HG02678 (cell line): ENCODE measurements at regions not wholly inside any gene's neighbourhood (a gene's known extent, or its start where the extent isn't known, plus 50 kb on each side); places are given as distances from the start of the nearest gene placed in this dataset.

ENCODE experiments used
- ATAC-seq: cut with Tn5 transposase; IDR thresholded peaks from one replicate; pipeline ENCODE4 v1.9.1; 2021; ENCODE audit warnings: mild to moderate bottlenecking, moderate library complexity; ENCODE audit not compliant: unreplicated experiment

DNA sequence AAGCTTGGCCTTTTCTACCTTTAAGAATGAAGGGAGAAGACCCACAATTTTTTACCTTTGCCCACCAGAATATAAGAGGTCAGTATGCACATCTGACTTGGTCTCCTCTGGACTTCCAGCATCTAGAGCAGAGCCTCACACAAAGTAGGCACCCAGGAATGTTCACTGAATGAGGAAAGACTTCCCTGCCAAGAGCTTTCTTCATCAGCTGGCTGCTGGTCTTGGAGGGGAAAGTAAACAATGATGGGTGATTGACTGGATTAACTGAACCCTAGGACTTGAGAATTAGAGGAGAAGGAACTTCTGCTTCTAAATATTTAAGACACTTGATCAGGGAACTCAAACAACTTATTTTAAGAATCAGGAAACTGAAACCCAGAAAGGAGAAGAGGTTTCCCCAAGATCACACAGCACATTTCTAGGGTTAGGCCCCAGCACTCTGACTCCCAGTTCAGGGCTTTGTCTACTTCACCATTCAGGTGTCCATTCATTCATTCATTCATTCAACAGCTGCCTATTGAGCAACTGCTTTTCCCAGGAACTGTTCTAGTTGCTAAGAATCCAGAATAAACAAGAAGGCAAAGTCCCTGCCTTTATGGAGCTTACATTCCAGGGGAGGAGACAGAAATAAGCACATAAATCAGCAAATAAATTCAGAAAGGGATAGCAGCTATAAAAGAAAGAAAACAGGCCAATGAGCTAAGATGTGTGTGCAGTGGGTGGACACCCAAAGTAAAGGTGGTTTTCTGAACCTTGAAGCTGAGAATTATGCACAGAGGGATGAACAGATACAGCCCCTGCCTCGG is 216.9 kb upstream of the LRFN2 start:
- ATAC-seq: no peak

DNA sequence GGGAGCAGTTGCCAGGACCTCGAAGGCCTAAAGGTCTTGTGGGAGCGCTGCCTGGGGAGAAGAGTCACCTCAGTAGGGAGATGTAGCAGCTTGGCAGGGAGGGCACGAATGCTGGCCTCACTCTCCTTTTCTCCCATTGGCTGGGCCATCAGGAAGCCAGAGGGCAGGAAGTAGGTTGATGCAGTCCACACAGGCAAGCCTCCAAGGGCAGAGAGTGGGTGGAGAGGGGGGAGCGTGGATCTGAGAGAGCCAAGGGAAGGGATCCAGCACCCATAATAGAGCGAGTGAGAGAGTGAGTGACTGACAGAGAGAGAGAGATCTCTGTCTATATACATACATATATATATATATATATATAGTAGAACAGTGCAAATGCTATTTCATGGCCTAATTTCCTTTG is 215.3 kb upstream of the LRFN2 start:
- no peak for ATAC-seq

GRCh38 chr6:40799296-40800140 is 212.4 kb upstream of the LRFN2 start:
- no peak for ATAC-seq

DNA sequence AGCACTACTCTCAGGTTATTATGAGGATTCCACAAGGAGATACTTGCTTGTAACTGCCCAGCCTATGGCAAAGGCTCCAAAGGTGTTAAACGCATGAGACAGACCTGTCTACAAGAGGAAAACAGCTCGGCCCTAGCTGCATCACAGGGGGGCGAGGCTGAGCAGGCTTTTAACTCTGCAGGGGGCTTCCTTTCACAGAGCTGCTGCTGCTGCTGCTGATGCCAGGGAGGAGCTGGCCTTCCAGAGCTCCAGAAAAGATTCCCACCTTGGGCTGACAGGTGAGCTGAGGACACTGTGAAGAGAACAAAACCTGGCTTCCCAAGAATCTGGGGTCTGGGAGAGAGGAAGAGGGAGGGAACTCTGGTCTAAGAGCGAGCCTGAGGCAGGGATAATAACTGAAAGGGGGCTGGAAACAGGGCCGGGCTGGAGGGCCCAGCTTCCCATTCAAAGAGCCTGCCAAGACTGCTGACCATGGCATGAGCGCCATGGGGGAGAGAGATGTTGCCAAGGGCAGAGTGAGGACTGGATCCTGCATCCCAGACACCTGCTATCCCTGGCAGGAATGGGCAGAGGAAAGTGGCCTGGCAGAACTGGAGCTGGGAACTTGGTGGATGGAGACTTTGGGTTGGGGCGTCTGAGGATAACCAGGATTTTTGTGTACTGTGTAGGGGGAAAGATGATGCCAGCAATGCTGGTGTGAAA is 211.1 kb upstream of the LRFN2 start:
- ATAC-seq: no peak

DNA sequence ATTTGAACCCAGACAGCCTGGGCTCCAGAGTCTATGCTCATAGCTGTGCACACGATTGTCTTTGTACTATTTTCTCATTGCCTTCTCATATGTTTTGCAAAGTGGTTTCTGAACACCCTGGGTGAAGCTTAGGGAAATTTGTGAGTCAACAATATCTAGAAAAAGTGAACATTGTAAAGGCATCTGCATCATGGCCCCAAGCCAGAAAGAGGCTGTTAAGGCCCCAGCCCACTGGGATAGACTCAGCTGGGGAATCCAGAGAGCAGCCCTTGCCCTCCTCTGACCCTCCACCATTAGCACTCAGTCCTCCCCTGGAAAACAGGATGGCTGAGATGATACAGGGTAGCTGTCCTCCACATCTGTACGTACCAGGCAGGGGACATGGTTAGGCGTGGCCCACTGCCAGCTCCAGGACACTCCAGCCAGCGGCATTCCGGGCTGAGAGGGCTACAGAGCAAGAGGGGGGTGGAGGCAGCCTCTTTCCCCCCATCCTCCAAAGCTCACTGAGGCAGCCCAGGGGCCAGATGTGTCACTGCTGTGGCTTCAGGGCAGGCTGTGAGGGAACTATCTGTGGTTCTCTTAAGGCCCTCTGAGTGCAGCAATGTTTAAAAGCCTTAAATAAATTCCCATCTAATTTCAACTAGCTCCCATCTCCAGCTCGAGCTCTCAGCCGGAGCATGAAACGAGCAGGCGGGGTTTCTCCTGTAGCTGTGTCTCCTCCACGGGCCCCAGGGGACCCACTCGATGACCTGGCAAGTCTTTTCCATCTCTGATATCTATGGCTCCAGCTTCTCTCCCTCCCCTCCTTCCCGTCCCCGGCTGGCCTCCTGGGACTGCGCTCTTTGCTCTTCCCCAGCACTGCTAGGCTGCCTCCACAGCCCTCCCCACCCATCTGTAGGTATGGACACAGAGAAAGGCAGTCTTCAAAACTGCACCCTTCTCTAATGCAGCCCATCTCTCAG is 209.4 kb upstream of the LRFN2 start:
- no peak for ATAC-seq

DNA sequence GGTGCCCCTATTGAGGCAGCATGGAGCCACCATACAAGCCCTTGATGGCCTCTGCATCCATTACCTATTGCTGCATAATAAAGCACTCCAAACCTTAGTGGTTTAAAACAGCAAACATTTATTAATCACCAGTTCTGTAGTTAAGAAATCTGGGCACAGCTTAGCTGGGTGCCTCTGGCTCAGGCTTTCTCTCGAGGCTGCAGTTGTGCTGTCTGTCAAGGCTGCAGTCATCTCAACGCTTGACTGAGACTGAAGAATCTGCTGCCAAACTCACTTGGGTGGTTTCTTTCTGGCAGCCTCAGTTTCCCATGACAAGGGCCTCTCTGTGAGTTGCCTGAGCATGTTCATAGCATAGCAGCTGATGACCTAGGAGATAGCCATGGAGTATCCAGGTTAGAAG is 207.4 kb upstream of the LRFN2 start:
- no peak for ATAC-seq

DNA sequence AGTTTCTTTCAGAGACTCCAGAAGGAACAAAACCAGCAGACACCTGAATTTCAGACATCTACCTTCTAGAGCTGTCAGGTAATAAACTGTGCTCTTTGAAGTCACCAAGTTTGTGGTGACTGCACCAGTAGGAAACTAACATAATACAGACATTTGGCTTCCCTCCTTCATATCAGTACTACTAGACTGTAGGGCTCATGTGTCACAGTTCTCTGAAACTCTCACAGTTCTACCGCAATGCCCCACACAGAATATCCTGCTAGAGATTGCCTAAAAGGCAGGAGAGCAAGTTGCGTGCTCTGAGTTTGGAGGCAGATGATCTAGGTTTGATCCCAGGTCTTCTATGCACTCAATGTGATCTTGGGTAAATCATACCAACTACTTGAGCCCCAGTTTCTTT is 205.0 kb upstream of the LRFN2 start:
- ATAC-seq: no peak

DNA sequence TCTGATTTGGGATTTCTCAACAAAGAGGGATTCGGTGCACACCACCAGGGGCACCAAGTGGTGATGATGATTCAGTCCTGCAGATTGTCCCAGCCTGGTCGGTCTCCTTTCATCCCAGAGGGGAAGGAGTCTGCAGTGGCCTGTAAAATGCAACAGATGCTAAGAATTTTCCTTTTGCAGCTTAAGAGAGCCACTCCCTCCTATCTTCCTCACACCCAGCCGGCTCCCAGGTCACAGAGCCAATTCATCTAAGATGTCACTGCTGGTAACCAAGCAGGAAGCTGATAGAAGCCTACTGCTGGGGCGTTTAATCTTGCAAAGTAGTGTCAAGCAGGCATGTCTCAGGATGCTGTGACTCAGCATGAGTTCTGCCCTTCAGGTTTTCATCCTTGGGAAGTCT is 203.8 kb upstream of the LRFN2 start:
- no peak for ATAC-seq

DNA sequence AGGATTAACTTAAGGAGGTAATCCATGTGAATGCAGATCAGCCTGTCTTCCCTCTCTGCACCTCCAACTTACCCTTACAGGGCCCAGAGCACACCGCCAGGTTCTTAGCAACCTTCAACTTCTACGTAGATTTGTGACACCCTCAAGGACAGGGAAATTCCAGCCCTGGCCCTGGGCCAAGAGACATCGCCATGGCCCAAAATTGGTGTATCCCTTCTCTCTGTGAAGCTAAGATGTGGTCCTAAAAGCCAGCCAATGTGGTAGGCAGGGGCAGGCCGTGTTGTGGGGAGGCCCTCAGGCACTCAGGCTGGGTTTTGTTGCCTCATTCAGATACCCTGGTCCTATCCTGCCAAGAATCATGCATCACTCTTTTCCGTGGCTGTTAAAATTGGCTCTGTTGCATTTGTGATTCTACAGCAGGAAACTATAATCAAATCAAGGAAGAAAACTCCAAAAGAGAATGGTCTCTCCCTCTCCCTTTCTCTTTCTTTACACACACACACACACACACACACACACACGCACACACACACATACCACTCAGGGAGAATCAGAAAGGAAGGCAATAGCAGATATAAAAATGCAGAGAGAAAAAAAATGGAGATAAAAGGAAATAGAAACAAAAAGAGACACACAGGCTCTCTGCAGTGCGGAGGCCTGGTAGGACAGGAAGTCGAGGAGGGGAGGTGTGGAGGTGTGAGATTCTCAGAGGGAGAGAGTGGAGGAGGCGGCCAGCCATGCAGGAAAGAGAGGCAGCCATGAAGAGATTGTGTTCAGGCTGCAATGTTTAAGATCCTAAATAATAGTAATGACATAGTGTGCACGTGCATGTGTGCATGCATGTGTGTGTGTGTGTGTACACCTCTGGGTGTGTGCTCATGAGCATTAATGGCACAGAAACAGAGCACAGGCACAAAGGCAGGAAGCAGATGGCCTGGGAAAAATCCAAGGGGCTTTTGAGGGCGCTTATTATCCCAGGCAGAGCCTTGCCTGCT is 201.8 kb upstream of the LRFN2 start:
- no peak for ATAC-seq

- ATAC-seq: no peak
These were observed 195.2 kb upstream of the LRFN2 start for GRCh38 chr6:40782355-40782754.

DNA sequence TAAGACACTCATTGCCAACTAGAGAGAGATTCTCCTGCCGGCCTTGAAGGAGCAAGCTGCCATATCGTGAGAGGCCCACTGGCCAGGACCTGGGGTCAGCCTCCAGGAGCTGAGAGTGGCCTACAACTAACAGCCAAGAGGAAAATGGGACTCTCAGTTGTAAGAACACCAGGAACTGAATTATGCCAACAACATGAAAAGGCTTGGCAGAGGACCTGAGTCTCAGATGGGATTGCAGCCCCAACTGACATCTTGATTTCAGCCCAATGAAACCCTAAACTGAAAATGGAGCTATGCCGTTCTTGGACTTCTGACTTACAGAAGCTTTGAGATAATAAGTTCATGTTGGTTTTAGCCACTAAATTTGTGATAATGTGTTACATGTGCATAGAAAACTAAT is 193.5 kb upstream of the LRFN2 start:
- no peak for ATAC-seq

DNA sequence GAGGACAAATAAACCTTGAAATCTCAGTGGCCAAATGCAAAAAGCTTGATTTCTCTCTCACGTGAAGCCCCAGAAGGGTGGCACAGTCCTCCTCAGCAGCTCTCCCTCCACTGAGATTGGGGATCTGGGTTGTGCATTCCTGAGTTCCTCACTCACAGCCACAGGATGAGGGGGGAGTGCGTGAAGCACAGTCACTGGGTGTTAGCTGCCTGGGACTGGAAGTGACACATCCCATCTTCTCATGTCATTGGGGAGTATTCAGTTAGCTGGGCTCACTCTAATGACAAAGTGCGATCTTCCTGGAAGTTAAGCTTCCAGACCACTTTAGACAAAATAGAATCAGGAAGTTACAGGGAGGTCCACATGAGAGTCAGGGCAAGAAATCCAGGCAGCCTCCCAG is 192.2 kb upstream of the LRFN2 start:
- ATAC-seq: no peak

DNA sequence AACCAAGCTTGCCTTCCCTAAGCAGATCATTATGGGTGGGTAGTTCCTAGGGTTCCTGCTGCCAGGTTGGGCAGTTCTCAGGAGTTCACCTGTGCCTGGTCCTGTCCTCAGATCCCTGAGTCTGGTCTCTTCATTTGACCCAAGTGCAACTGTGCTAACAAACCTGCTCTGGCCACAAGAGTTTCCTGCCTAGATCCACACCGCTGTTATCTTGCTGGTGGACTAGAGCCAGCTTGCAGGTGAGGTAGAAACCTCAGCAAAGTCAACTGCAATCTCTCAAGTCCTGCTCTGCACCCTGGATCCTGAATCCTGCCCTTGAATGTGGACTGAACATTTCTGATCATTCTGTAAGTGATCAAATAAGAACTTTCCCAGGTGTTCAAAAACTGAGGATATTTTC is 191.8 kb upstream of the LRFN2 start:
- ATAC-seq: no peak

DNA sequence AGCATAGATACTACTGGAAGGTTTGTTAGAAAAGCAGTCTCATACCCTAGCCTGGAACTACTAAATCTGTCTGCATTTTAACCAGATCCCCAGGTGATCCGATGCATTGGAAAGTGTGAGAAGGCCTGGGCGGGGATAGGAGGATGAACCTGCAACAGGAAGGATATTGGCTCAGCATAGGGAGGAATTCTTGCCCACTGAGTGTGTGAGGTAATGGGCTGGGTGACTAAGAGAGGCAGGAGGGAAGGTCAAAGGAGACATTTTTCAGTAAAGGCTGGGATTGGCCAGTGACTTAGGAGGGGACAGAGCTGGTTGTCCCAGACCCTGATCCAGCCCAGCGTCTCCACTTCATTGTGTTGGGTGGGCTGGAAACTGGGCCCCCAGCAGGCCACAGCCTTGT is 191.0 kb upstream of the LRFN2 start:
- ATAC-seq: no peak

- ATAC-seq: no peak
These were observed 187.8 kb upstream of the LRFN2 start for GRCh38 chr6:40774932-40775331.

DNA sequence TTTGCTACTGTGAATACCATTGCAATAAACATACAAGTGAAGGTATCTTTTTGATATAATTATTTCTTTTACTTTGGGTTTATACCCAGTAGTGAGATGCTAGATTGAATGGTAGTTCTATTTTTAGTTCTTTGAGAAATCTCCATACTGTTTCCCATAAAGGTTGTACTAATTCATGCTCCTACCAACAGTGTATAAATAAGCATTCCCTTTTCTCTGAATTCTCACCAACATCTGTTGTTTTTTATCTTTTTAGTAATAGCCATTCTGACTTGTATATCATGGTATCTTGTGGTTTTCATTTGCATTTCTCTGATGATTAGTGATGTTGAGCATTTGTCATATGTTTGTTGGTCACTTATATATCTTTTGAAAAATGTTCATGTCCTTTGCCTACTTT is 183.6 kb upstream of the LRFN2 start:
- ATAC-seq: no peak

DNA sequence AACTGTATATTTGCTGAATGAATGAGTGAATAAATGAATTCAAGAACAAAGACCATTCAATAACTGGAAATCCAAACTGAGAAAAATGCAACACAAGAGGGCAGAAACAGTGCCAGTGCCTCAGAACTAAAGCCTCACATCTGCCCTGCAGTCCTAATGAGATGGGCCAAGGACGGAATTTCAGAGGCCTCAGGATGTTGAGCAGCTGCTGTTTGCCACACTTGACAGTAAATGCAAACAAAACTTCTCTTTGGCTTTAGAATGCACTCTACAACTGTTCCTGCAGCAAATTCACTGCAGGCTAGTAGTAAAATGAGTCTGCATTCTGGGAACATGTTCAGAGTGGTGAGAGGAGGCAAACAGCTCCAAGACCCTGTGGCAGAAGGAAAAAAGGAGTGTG is 177.6 kb upstream of the LRFN2 start:
- no peak for ATAC-seq

DNA sequence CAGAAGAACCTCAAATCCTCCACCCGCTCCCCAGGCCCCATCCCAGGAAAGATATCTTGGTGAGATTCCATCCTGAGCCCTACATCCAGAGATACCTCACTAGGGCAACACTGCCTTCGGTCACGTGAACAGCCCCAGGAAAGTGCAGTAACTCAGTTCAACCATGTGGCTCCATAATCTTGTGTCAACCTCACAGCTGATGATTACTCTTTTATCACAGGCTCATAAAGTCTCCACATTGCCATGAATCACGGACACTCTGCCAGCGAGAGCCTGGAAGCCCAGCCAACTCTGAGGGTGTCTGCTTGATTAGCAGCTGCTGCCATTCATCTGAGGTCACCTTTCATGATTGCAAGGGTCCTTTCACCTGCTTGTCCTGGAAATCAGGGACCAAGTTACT is 175.8 kb upstream of the LRFN2 start:
- no peak for ATAC-seq

- ATAC-seq: no peak
These were observed 173.7 kb upstream of the LRFN2 start for GRCh38 chr6:40760887-40761286.
